Thoracic aorta (tissue), 2 donors: ENCODE measurements at regions not wholly inside any gene's neighbourhood (a gene's known extent, or its start where the extent isn't known, plus 50 kb on each side); places are given as distances from the start of the nearest gene placed in this dataset.

Experiments
- ATAC-seq: fragments of 150-250 bp; one replicate; pipeline ENCODE4 v1.8.0; 2017; ENCODE audit warnings: low read depth; ENCODE audit not compliant: insufficient number of reproducible peaks, low FRiP score
- DNase-seq: peaks from one replicate; pipeline ENCODE4 v3.0.0-alpha.2; 2020; ENCODE audit warnings: low spot score
- H3K27ac ChIP-seq, 2 donors: fragments of 200-600 bp; sonication (generic); 1 replicate in 1 of 2; 2 replicates in 1 of 2; pipeline ENCODE4 v1.5.1; 2016; ENCODE audit warnings: mild to moderate bottlenecking in 2 of 2, moderate library complexity in 2 of 2
- H3K27me3 ChIP-seq: fragments of 200-600 bp; sonication (generic); replicated peaks from 2 replicates; pipeline ENCODE4 v1.6.0; 2016; ENCODE audit warnings: mild to moderate bottlenecking; ENCODE audit not compliant: insufficient read depth
- H3K36me3 ChIP-seq: fragments of 200-600 bp; sonication (generic); one replicate; pipeline ENCODE4 v1.5.1; 2016
- H3K4me1 ChIP-seq, 2 donors: fragments of 200-600 bp; sonication (generic); 1 replicate in 1 of 2; 2 replicates in 1 of 2; pipeline versions ENCODE4 v1.5.1 to v1.6.0; 2016; ENCODE audit warnings: low read depth in 2 of 2, mild to moderate bottlenecking in 1 of 2; ENCODE audit not compliant: control insufficient read depth in 1 of 2
- H3K4me3 ChIP-seq: fragments of 200-600 bp; sonication (generic); 2 replicates; pipeline ENCODE4 v1.5.1; 2016; ENCODE audit warnings: mild to moderate bottlenecking
- H3K9me3 ChIP-seq: fragments of 200-600 bp; sonication (generic); 2 replicates; pipeline ENCODE4 v1.5.1; 2016
- CTCF ChIP-seq: fragments of 200-600 bp; sonication (generic); IDR thresholded peaks from one replicate; pipeline ENCODE4 v1.5.1; 2019; ENCODE audit warnings: antibody characterized with exemption

DNA sequence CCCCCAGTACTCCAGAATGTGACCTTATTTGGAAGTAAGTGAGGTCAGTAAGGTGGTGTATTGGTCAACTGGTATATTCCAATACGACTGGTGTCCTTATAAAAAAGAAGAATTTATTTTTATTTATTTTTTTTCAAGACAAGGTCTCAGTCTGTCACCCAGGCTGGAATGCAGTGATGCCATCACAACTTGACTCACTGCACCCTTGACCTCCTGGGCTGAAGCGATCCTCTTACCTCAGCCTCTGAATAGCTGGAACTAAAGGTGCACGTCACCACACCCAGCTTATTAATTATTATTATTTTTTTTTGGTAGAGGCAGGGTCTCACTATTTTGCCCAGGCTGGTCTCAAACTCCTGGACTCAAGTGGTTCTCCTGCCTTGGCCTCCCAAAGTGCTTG is 115.1 kb upstream of the PITX2 start:
- H3K27ac ChIP-seq = no peak overlapping the region
- H3K27me3 ChIP-seq = no peaks in the 10 kb centered on the region
- ATAC-seq = no peak
- H3K36me3 ChIP-seq = no peaks in the 10 kb centered on the region
- H3K9me3 ChIP-seq = no peaks in the 10 kb centered on the region
- no peak overlapping the region for H3K4me3 ChIP-seq
- H3K4me1 ChIP-seq = no peaks in the 10 kb centered on the region
- no peak for TF ChIP-seq CTCF
- no peak for DNase-seq

DNA sequence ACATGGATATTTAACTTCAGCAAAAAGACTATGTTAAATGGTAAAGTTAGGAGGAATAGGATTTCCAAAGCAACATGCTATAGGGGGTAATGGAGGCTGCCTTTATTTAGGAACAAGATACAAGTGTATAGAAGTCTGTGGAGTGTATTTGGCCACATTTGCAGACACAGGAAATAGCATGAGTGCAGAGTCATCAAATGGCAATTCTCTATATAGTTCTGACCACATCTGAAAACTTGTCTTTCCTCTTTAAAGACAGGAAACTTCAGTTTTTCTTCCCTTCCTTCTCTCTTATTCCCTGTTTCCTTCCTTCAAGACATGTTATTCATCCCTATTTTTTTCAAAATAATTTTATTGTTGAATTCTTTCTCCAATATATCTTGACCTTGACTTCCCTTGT is 119.3 kb upstream of the PITX2 start:
- no peaks in the 10 kb centered on the region for H3K4me1 ChIP-seq
- no peak overlapping the region for H3K4me3 ChIP-seq
- H3K9me3 ChIP-seq = no peaks in the 10 kb centered on the region
- H3K36me3 ChIP-seq = no peaks in the 10 kb centered on the region
- no peak for ATAC-seq
- DNase-seq = no peak
- no peak overlapping the region for H3K27ac ChIP-seq
- no peaks in the 10 kb centered on the region for H3K27me3 ChIP-seq
- TF ChIP-seq CTCF = no peak

- Histone ChIP-seq H3K9me3 (no peaks in the 10 kb centered on the region), H3K27ac (no peak overlapping the region), H3K36me3 (no peaks in the 10 kb centered on the region), H3K4me1 (no peaks in the 10 kb centered on the region), H3K27me3 (no peaks in the 10 kb centered on the region), H3K4me3 (no peak overlapping the region)
- TF ChIP-seq CTCF = no peak
- ATAC-seq (no peak), DNase-seq (no peak)
Measured at GRCh38 chr4:110748071-110748470, 125.2 kb upstream of the PITX2 start.

DNA sequence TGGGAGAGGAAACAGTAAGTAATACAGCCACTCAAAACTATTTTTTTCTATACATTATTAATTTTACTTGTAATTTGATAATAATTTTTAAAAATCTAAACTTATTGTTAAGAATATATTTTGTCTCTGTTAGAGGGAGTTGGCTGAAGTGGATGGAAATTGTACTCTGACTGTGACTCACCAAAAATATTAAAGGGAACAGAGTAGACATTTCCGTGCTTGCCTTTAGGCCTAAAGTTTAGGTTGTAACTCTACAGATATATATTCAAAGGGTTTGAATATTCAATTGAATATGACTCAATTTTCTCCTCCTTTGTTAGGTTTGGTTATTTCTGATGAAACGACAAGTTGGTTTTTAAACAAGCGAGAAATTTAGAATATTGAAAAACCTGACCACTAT is 128.3 kb upstream of the PITX2 start:
- Histone ChIP-seq H3K4me1 (no peaks in the 10 kb centered on the region), H3K9me3 (no peaks in the 10 kb centered on the region), H3K36me3 (no peaks in the 10 kb centered on the region), H3K4me3 (no peak overlapping the region), H3K27ac (no peak overlapping the region), H3K27me3 (no peaks in the 10 kb centered on the region)
- TF ChIP-seq CTCF = no peak
- DNase-seq (no peak), ATAC-seq (no peak)

GRCh38 chr4:110751986-110752385 is 129.1 kb upstream of the PITX2 start:
- no peak overlapping the region for H3K27ac ChIP-seq
- H3K4me3 ChIP-seq = no peak overlapping the region
- DNase-seq (no peak), ATAC-seq (no peak)
- H3K27me3 ChIP-seq = no peaks in the 10 kb centered on the region
- TF ChIP-seq CTCF = no peak
- H3K4me1 ChIP-seq = no peaks in the 10 kb centered on the region
- no peaks in the 10 kb centered on the region for H3K36me3 ChIP-seq
- no peaks in the 10 kb centered on the region for H3K9me3 ChIP-seq
